ENCODE measurements at regions not wholly inside any gene's neighbourhood (a gene's known extent, or its start where the extent isn't known, plus 50 kb on each side); places are given as distances from the start of the nearest gene placed in this dataset.

- H2AFZ ChIP-seq (ENCODE audit: low read length) = no peak overlapping the region
- no peaks in the 10 kb centered on the region for H3K36me3 ChIP-seq (ENCODE audit: insufficient read depth, low read length)
- no peak overlapping the region for H3K4me2 ChIP-seq (ENCODE audit: low read depth, low read length, poor library complexity, severe bottlenecking)
- no peaks in the 10 kb centered on the region for H3K27me3 ChIP-seq (ENCODE audit: low read length)
- H3K4me1 ChIP-seq (ENCODE audit: low read length) = no peaks in the 10 kb centered on the region
- H3K9me3 ChIP-seq (ENCODE audit: low read length) = no peaks in the 10 kb centered on the region
- DNase-seq = no peak
- no peaks in the 10 kb centered on the region for H3K79me2 ChIP-seq (ENCODE audit: low read length)
- H3K9me2 ChIP-seq (replicated peaks; ENCODE audit: insufficient read depth, low read length) = no peaks in the 10 kb centered on the region
- no peak overlapping the region for H3K27ac ChIP-seq (ENCODE audit: low read length)
- H3K4me3 ChIP-seq (ENCODE audit: low read length) = no peak overlapping the region
- H4K20me1 ChIP-seq (ENCODE audit: insufficient read depth, low read depth, low read length) = no peaks in the 10 kb centered on the region
- H3K9ac ChIP-seq (ENCODE audit: low read length) = no peak overlapping the region
Observed at GRCh38 chr4:181281451-181281850, 961.8 kb upstream of the TENM3 start.

DNA sequence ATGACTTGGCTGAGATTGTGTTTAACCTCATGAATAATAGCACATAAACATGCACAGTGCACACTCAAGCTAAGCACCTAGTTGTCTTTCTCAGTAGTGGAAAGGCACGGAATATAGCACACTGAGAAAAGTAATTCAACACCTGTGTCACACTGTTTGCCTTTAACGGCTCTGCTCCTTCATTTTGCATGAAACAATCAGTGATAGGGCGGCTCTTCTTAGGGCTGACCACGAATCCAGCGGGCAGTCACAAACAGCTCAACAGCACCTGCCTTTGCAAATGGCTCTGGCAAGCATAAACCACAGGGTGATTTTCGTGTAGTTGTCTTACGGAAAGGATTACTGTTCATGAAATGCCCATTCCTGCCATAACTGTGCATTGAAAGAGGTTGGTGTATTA lies 954.0 kb upstream of the TENM3 start:
- H3K27me3 ChIP-seq (ENCODE audit: low read length) = no peaks in the 10 kb centered on the region
- no peak overlapping the region for H2AFZ ChIP-seq (ENCODE audit: low read length)
- H3K36me3 ChIP-seq (ENCODE audit: insufficient read depth, low read length) = no peaks in the 10 kb centered on the region
- no peak overlapping the region for H3K4me3 ChIP-seq (ENCODE audit: low read length)
- no peak overlapping the region for H3K27ac ChIP-seq (ENCODE audit: low read length)
- no peaks in the 10 kb centered on the region for H3K9me2 ChIP-seq (replicated peaks; ENCODE audit: insufficient read depth, low read length)
- H3K79me2 ChIP-seq (ENCODE audit: low read length) = no peaks in the 10 kb centered on the region
- H3K9me3 ChIP-seq (ENCODE audit: low read length) = no peaks in the 10 kb centered on the region
- H3K4me2 ChIP-seq (ENCODE audit: low read depth, low read length, poor library complexity, severe bottlenecking) = no peak overlapping the region
- H3K4me1 ChIP-seq (ENCODE audit: low read length) = no peaks in the 10 kb centered on the region
- H3K9ac ChIP-seq (ENCODE audit: low read length) = no peak overlapping the region
- no peaks in the 10 kb centered on the region for H4K20me1 ChIP-seq (ENCODE audit: insufficient read depth, low read depth, low read length)
- DNase-seq = no peak

- no peak for DNase-seq
- Histone ChIP-seq H3K4me3 (ENCODE audit: low read length) (no peak overlapping the region), H2AFZ (ENCODE audit: low read length) (no peak overlapping the region), H3K36me3 (ENCODE audit: insufficient read depth, low read length) (no peaks in the 10 kb centered on the region), H3K9ac (ENCODE audit: low read length) (no peak overlapping the region), H3K79me2 (ENCODE audit: low read length) (no peaks in the 10 kb centered on the region), H3K27ac (ENCODE audit: low read length) (no peak overlapping the region), H3K4me1 (ENCODE audit: low read length) (no peaks in the 10 kb centered on the region), H4K20me1 (ENCODE audit: insufficient read depth, low read depth, low read length) (no peaks in the 10 kb centered on the region), H3K9me3 (ENCODE audit: low read length) (no peaks in the 10 kb centered on the region), H3K27me3 (ENCODE audit: low read length) (no peaks in the 10 kb centered on the region), H3K9me2 (replicated peaks; ENCODE audit: insufficient read depth, low read length) (no peaks in the 10 kb centered on the region), H3K4me2 (ENCODE audit: low read depth, low read length, poor library complexity, severe bottlenecking) (no peak overlapping the region)
Observed at GRCh38 chr4:181291615-181292014, 951.6 kb upstream of the TENM3 start.

GRCh38 chr4:181293014-181293413 lies 950.2 kb upstream of the TENM3 start:
- H3K79me2 ChIP-seq (ENCODE audit: low read length) = no peaks in the 10 kb centered on the region
- no peak overlapping the region for H3K27ac ChIP-seq (ENCODE audit: low read length)
- no peak overlapping the region for H3K4me3 ChIP-seq (ENCODE audit: low read length)
- H3K36me3 ChIP-seq (ENCODE audit: insufficient read depth, low read length) = no peaks in the 10 kb centered on the region
- H4K20me1 ChIP-seq (ENCODE audit: insufficient read depth, low read depth, low read length) = no peaks in the 10 kb centered on the region
- H3K27me3 ChIP-seq (ENCODE audit: low read length) = no peaks in the 10 kb centered on the region
- H3K9me2 ChIP-seq (replicated peaks; ENCODE audit: insufficient read depth, low read length) = no peaks in the 10 kb centered on the region
- H3K9me3 ChIP-seq (ENCODE audit: low read length) = no peaks in the 10 kb centered on the region
- H2AFZ ChIP-seq (ENCODE audit: low read length) = no peak overlapping the region
- no peak for DNase-seq
- no peak overlapping the region for H3K9ac ChIP-seq (ENCODE audit: low read length)
- H3K4me1 ChIP-seq (ENCODE audit: low read length) = no peaks in the 10 kb centered on the region
- H3K4me2 ChIP-seq (ENCODE audit: low read depth, low read length, poor library complexity, severe bottlenecking) = no peak overlapping the region

GRCh38 chr4:181293541-181293940 lies 949.7 kb upstream of the TENM3 start:
- Histone ChIP-seq H3K4me3 (ENCODE audit: low read length) (no peak overlapping the region), H3K4me2 (ENCODE audit: low read depth, low read length, poor library complexity, severe bottlenecking) (no peak overlapping the region), H3K9me2 (replicated peaks; ENCODE audit: insufficient read depth, low read length) (no peaks in the 10 kb centered on the region), H3K9me3 (ENCODE audit: low read length) (no peaks in the 10 kb centered on the region), H3K27ac (ENCODE audit: low read length) (no peak overlapping the region), H2AFZ (ENCODE audit: low read length) (no peak overlapping the region), H3K79me2 (ENCODE audit: low read length) (no peaks in the 10 kb centered on the region), H4K20me1 (ENCODE audit: insufficient read depth, low read depth, low read length) (no peaks in the 10 kb centered on the region), H3K9ac (ENCODE audit: low read length) (no peak overlapping the region), H3K27me3 (ENCODE audit: low read length) (no peaks in the 10 kb centered on the region), H3K36me3 (ENCODE audit: insufficient read depth, low read length) (no peaks in the 10 kb centered on the region), H3K4me1 (ENCODE audit: low read length) (no peaks in the 10 kb centered on the region)
- no peak for DNase-seq

DNA sequence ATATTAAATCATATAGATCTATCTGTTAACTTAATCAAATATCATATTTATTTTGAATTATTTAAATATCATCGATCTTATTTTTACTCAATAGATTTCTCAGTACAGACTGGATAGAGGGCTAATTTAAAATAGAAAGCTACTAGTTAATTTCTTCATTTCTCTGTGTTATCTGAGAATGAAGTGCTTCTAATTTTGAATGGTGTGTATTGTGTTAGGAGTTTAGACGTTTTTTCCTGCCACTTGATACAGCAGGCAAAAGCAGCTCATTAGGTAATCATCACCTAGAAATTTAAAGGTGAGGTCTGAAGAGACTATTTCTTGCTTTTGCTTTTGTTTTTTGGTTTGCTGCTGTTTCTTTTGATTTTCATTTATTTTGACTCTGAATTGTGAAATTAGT lies 948.8 kb upstream of the TENM3 start:
- Histone ChIP-seq H3K9me3 (ENCODE audit: low read length) (no peaks in the 10 kb centered on the region), H2AFZ (ENCODE audit: low read length) (no peak overlapping the region)

DNA sequence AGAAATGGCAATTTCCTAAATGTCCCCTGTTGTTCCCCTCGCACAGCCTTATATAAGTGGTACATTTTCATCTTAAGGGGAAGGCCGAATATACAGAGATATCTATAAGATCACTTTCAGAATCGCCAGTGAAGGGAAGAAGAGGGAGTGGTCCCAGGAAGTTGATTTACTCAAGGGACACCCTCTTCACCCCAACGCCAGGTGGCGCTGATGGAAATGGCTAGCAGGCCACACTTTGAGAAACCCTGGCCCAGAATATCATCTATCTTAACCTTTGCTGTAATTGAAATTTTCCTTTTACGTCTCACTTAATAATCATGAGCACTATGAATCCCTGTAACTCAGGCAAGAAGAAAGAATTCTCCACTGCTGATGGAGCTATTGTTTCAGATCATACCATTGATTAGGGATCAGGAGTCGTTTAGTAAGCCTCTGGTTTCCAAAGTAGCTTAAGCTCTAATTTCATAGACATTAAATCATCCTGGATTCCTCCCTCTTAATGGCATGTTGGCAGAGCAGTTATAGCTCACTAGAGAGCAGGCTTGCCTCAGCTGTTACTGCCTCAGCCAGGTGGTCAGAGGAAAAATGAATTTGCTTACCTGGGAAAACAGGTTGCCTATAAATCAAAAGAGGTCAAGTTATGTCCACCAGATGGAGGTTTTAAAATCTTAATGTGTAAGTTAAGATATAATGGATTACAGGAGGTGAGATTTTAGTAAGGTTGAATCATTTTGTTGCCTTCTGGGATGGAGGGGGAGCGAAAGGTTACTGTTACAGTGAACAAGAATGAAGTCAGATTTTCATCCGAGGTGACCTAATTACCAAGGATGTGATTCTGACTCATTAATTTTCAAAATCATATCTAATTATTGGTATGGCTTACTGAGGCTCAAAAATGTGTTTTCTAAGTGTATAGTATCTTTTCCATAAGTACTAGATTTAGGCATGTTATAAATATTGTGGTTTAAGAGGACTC lies 941.2 kb upstream of the TENM3 start:
- Histone ChIP-seq H3K79me2 (ENCODE audit: low read length) (no peaks in the 10 kb centered on the region), H3K9ac (ENCODE audit: low read length) (no peak overlapping the region), H3K9me3 (ENCODE audit: low read length) (no peaks in the 10 kb centered on the region), H3K27me3 (ENCODE audit: low read length) (no peaks in the 10 kb centered on the region), H3K36me3 (ENCODE audit: insufficient read depth, low read length) (no peaks in the 10 kb centered on the region), H3K4me2 (ENCODE audit: low read depth, low read length, poor library complexity, severe bottlenecking) (no peak overlapping the region), H4K20me1 (ENCODE audit: insufficient read depth, low read depth, low read length) (no peaks in the 10 kb centered on the region), H3K9me2 (replicated peaks; ENCODE audit: insufficient read depth, low read length) (no peaks in the 10 kb centered on the region), H3K27ac (ENCODE audit: low read length) (no peak overlapping the region), H2AFZ (ENCODE audit: low read length) (no peak overlapping the region), H3K4me3 (ENCODE audit: low read length) (no peak overlapping the region), H3K4me1 (ENCODE audit: low read length) (no peaks in the 10 kb centered on the region)
- DNase-seq = peak; percentile 74

More for the DNA sequence above, 948.8 kb upstream of the TENM3 start:
- no peaks in the 10 kb centered on the region for H4K20me1 ChIP-seq (ENCODE audit: insufficient read depth, low read depth, low read length)
- no peak for DNase-seq
- H3K9me2 ChIP-seq (replicated peaks; ENCODE audit: insufficient read depth, low read length) = no peaks in the 10 kb centered on the region
- H3K27me3 ChIP-seq (ENCODE audit: low read length) = no peaks in the 10 kb centered on the region
- no peaks in the 10 kb centered on the region for H3K36me3 ChIP-seq (ENCODE audit: insufficient read depth, low read length)
- no peak overlapping the region for H3K27ac ChIP-seq (ENCODE audit: low read length)
- no peak overlapping the region for H3K9ac ChIP-seq (ENCODE audit: low read length)
- H3K4me1 ChIP-seq (ENCODE audit: low read length) = no peaks in the 10 kb centered on the region
- H3K4me3 ChIP-seq (ENCODE audit: low read length) = no peak overlapping the region
- no peaks in the 10 kb centered on the region for H3K79me2 ChIP-seq (ENCODE audit: low read length)
- no peak overlapping the region for H3K4me2 ChIP-seq (ENCODE audit: low read depth, low read length, poor library complexity, severe bottlenecking)

- Histone ChIP-seq H3K4me1 (ENCODE audit: low read length) (no peaks in the 10 kb centered on the region), H3K9me2 (replicated peaks; ENCODE audit: insufficient read depth, low read length) (no peaks in the 10 kb centered on the region)
- no peak for DNase-seq
Observed at GRCh38 chr4:181307824-181308223, 935.4 kb upstream of the TENM3 start.

More at GRCh38 chr4:181307824-181308223, 935.4 kb upstream of the TENM3 start:
- Histone ChIP-seq H3K9ac (ENCODE audit: low read length) (no peak overlapping the region), H2AFZ (ENCODE audit: low read length) (no peak overlapping the region), H3K27me3 (ENCODE audit: low read length) (no peaks in the 10 kb centered on the region), H3K36me3 (ENCODE audit: insufficient read depth, low read length) (no peaks in the 10 kb centered on the region), H4K20me1 (ENCODE audit: insufficient read depth, low read depth, low read length) (no peaks in the 10 kb centered on the region), H3K79me2 (ENCODE audit: low read length) (no peaks in the 10 kb centered on the region), H3K27ac (ENCODE audit: low read length) (no peak overlapping the region), H3K4me2 (ENCODE audit: low read depth, low read length, poor library complexity, severe bottlenecking) (no peak overlapping the region), H3K4me3 (ENCODE audit: low read length) (no peak overlapping the region), H3K9me3 (ENCODE audit: low read length) (no peaks in the 10 kb centered on the region)
